GM13976 (cell line): ENCODE measurements at regions not wholly inside any gene's neighbourhood (a gene's known extent, or its start where the extent isn't known, plus 50 kb on each side); places are given as distances from the start of the nearest gene placed in this dataset.

Experiments used
- DNase-seq: peaks from one replicate; pipeline ENCODE4 v3.0.0; 2012; ENCODE audit warnings: low spot score
- in situ Hi-C: fragments of 300-500 bp; cut with MboI; formaldehyde crosslinking; loops from one replicate; pipeline ENCODE4 v1.12.0; 2022; ENCODE audit warnings: low sequenced_read_pairs, mixed read lengths, inconsistent platforms; ENCODE audit not compliant: unreplicated experiment
- TF ChIP-seq, protein P1 (sequence below): IDR thresholded peaks from 2 replicates; pipeline ENCODE4 v1.5.1; 2012; ENCODE audit warnings: borderline replicate concordance, mild to moderate bottlenecking; ENCODE audit not compliant: insufficient read depth; ENCODE audit errors: extremely low read depth, missing control alignments, control extremely low read depth

DNA sequence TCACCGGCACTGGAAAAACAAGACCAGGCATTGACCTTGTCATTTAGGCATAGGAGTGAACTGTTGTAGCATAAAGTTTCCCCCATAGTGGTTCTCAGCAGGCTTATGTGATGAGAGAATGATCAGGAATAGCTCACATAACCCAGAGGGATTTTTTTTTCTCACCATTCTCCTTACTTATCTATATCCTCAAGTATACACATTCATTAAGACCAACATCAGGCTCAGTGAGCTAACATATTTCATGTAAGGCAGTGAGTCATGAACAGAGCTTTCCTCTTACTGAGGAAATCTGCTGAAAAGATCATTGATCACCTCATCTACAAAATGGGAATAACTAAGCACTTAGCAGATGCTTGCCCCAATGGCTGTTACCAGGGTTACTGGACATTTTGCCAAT lies 396.6 kb upstream of the TMCO5A start:
- no peak for DNase-seq
- TF ChIP-seq, protein P1, sequence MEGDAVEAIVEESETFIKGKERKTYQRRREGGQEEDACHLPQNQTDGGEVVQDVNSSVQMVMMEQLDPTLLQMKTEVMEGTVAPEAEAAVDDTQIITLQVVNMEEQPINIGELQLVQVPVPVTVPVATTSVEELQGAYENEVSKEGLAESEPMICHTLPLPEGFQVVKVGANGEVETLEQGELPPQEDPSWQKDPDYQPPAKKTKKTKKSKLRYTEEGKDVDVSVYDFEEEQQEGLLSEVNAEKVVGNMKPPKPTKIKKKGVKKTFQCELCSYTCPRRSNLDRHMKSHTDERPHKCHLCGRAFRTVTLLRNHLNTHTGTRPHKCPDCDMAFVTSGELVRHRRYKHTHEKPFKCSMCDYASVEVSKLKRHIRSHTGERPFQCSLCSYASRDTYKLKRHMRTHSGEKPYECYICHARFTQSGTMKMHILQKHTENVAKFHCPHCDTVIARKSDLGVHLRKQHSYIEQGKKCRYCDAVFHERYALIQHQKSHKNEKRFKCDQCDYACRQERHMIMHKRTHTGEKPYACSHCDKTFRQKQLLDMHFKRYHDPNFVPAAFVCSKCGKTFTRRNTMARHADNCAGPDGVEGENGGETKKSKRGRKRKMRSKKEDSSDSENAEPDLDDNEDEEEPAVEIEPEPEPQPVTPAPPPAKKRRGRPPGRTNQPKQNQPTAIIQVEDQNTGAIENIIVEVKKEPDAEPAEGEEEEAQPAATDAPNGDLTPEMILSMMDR: no peak
- in situ Hi-C loops: no loop called here

DNA sequence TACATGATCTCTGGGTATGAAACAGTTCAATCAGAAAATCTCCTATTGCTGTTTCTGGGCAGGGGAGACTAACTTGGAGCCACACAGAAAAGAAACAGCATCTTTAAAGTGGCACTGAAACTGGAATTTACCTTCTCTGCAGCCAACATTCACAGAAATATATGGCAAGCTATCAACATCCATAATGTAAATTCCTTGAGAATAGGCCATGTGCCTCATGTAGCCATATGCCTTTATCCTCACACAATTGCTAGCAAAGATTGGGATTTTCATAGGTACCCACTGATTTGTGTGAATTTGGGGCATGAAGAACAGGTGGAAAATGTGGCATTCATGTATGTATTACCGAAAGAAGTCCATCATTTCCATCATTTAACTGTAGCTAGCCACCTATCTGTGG lies 386.3 kb upstream of the TMCO5A start:
- in situ Hi-C loops: no loop called here
- DNase-seq: no peak
- TF ChIP-seq, protein P1: no peak

DNA sequence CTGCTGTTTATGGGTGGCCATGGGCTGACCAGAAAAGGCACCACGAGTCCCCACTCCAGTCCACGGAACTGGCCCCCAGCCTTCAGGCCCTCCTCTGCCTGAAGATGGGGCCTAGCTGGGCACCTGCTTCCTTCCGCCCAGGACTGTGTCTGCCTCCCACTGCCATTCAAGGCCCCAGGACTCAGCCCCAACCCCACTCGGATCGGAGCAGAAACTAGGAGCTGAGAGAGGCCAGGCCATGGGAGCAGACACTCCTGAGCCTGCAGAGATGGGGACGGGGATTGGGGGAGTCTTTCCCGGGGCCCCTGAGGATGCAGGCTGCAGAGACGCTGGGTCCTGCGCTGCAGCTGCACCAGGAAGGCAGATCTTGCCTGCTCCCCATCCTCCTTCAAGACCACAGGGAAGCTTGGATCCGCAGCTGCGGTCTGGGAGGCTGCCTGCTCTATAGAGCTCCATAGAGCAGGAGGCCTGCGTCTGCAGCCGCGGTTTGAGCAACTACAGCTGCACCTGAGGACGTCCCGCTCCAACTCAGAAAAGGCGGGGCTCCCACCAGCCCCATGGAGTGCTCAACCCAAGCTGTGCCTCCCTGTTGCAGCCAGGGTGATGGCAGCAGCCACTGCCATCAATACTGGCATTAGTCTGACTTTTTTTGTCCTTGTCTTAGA lies 383.9 kb upstream of the TMCO5A start:
- DNase-seq: no peak
- in situ Hi-C loops: no loop called here
- TF ChIP-seq, protein P1: no peak

DNA sequence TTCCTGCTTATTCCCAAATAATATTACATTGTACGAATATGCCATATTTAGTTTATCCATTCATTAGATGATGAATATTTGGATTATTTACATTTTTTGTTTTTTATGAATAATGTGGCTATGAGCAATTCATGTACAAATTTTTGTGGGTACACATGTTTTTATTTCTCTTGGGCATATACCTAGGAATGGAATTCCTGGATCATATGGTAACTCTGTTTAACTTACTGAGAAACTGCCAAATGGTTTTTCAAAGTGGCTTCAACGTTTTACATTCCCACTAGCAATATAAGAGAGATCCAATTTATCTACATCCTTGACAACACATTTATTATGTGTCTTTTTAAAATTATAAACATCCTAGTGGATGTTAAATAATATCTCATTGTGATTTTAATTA lies 362.0 kb upstream of the TMCO5A start:
- in situ Hi-C loops: no loop called here
- TF ChIP-seq, protein P1: no peak
- no peak for DNase-seq

DNA sequence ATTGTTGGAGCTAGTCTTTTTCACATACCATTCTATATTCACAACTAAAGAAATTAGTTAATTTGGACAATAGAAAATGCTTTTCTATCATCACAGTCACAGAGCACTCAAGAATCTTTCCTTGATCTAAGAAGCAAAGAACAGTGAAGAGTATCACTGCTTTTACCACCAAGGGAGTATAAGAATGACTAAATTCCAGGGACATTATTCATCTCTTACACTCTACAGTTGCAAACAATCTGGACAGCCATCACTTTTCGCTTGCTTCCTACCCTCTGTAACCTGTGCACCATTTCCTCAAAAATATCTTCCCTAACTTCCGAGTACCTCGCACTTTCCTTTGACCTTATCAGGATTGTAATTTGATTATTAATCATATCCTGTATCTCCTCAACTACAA lies 359.5 kb upstream of the TMCO5A start:
- in situ Hi-C loops: no loop called here
- no peak for DNase-seq
- TF ChIP-seq, protein P1: no peak

DNA sequence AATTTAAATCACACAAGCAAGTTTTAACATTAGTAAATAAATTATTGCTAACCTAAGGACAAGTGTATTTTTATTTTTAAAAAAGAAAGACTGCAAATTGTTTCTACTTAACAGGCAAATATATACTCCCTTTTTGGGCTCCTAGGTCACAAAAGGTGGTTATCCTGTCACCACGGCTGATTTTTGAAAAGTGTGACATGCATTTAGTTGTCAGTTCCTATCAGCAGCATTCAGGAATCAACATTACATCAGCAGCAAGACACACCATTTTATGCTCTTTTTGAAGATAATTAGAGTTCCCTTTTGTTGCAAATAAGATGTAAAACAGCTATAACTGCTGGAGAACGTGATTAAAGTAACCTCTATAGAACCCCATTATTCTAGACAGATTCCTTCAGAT lies 357.5 kb upstream of the TMCO5A start:
- DNase-seq: no peak
- in situ Hi-C loops: no loop called here
- TF ChIP-seq, protein P1: no peak
